Renal cortical epithelial cell (primary cell): ENCODE measurements at regions not wholly inside any gene's neighbourhood (a gene's known extent, or its start where the extent isn't known, plus 50 kb on each side); places are given as distances from the start of the nearest gene placed in this dataset.
"Not testable (repeated sequence)": the region's sequence is repeated elsewhere in the genome, so short reads cannot be mapped to it uniquely, and the experiment has no call there.

Experiments
- DNase-seq: peaks from one replicate; pipeline ENCODE4 v3.0.0-alpha.2; 2011; ENCODE audit warnings: low read depth

- DNase-seq = peak; percentile 70
These were observed 155.0 kb downstream of the CYSLTR2 start for GRCh38 chr13:48808683-48809082.

- no peak for DNase-seq
These were observed 156.3 kb downstream of the CYSLTR2 start for GRCh38 chr13:48810013-48810412.

- DNase-seq = no peak
These were observed 159.8 kb downstream of the CYSLTR2 start for GRCh38 chr13:48813518-48813917.

DNA sequence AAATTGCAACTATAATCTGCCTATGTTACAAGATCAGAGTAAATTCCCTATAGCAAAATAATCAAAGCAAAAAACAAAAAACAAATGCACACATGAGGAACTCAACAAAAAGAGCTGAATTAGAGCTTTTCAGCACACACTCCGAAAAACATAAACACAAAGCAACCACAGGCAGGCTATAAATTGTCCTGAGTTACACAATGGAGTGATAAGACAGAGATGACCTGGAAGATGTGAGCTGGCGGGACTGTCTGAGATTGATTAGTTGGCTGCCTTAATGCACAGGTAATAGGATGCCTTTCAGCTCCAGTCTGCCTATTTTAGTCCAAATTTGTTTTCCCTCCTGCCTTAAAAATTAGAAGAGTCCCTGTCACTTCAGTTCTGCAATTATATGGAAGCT lies 159.0 kb upstream of the FNDC3A start:
- no peak for DNase-seq

DNA sequence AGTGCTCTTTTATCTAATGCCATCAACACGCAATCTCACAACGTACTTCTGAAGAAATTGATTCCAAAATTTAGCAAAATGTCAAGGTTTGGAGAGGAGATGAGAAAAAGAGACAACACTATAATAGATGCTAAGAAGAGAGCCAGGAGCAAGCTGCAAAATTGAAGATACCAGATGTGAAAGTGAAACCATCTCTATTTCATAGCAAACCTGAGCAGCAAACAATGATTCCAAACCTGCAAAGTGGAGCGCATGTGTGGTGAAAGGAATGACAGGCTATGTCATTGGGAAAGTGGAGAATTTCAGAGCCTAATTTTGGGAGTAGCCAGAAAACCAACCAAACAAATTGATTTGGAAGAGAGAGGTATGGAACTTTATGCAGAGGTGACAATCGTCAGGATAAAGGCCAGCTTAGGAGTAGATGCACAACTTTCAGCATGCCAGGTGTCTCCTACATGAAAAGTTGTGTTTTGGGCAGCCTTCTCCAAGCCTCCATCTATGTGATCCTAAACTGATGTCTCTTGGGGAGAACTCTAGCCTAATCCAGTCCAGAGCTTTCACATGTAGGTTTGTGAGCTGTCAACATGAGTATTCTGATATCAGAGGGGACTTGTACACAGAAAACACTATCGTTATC lies 158.4 kb upstream of the FNDC3A start:
- no peak for DNase-seq

DNA sequence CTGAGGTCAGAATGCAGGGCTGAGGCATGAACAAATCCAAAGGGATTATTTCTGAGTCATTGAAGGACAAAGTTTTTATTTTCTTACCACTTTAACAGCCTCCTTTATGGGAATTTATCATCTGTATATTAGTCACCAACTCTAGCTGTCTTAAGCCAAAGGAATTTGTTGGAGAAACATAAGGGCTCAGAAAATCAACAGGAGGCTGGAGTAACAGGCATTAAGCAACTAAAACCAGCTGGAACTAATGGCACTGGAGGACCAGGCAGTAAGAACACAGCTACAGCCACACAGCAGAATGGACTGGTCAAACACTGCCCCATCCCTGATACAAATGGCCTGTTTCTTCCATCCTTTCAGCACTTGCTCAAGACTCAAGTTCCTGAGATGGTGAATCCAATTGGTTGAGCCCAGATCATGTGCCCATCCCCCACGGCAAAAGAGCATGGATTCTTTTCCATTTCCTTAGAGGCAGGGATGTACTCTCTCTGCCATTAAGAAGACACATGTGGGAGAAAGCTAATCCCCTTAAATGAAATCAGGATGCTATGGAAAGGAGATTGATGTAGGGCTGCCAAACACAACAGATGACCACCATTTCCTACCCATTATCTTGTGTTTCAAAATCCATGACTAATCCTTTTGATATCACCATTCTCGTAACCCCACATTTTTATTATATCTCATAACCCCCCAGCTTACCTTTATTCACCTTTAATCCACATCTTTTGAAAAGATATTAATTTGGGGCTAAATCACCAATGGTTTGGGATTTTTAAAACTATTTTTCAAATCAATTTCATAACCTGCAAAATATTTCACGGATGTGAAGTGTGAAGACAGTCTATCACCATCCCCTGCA lies 157.0 kb upstream of the FNDC3A start:
- peak; percentile 99 for DNase-seq

DNA sequence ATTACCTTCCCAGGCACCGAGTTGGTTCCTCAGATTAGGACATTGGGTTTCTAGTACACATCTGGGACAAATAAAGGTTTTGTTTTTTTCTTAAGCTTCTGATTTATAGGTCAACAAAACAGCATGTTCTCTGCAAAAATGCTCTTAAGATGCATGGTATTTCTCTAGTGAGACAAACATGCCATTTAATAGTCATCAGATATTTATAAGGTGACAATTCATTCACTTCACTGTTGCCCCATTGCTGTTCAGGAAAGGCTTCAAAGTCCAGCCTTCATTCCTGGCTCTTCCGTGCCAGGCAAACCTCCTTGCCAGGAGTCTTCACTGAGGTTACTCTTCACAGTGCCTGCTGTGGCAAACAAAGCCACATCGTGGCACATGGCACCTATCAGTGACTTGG lies 156.3 kb upstream of the FNDC3A start:
- DNase-seq = no peak

DNA sequence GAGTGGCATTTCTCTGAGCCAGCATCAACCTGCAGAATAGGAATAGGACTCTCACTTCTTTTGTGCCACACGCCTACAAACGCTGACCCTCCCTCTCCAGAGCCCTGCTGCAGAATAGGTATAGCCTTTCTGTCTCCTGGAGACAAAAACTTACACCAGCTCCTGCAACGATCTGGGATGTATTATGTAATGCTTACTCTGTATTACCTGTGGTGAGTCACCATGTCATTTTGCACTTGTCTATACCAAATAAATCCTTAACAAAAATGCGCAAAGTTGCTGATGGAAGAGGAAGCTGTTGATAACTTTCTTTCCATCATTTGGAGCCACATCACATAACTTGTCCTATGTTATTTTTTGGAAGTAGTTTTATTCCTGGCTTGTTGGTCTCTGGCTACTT lies 155.8 kb upstream of the FNDC3A start:
- DNase-seq = no peak

DNA sequence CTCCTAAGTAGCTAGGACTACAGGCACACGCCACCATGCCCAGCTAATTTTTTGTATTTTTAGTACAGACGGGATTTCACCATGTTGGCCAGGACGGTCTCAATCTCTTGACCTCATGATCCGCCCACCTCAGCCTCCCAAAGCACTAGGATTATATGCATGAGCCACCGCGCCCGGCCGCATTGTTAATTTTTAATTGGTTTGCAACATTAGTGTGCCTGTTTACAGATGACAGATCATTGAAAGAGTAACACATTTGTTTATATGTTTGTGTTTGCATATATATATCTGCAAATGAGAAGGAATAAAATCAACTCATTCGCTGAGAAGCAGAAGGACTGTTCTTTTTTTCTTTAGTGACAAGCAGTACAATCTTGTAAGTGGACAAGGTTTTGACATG lies 152.2 kb upstream of the FNDC3A start:
- peak; percentile 59 for DNase-seq

DNA sequence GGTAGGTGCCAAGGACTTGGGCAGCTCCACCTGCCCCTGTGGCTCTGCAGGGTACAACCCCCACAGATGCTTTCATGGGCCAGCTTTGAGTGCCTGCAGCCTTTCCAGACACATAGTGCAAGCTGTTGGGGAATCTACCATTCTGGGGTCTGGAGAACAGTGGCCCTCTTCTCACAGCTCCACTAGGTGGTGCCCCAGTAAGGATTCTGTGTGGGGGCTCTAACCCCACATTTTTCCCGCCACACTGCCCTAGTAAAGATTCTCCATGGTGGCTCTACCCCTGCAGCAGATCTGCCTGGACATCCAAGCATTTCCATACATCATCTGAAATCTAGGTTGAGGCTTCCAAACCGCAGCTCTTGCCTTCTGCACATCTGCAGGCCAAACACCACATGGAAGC lies 149.7 kb upstream of the FNDC3A start:
- no peak for DNase-seq

GRCh38 chr13:48826922-48827454 lies 148.7 kb upstream of the FNDC3A start:
- not testable (repeated sequence) for DNase-seq

DNA sequence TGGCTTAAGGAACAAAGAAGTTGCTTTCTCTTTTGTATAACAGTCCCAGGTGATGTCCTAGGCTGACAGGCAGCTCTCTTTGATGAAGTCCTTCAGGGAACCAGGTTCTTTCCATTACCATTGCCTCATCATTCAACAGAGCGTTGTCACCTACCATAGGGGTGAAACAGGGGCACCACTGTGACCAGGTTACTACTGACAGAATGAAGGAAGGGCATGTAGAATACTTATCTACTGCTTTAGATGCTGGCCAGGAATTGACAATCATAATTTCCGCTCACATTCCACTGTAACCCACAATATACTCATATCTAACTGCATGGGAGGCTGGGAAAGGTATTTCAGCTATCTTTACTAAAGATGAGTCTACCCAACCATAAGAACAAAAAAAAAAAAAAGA lies 148.0 kb upstream of the FNDC3A start:
- DNase-seq = no peak

GRCh38 chr13:48828962-48829411 lies 146.7 kb upstream of the FNDC3A start:
- DNase-seq = peak; percentile 91

DNA sequence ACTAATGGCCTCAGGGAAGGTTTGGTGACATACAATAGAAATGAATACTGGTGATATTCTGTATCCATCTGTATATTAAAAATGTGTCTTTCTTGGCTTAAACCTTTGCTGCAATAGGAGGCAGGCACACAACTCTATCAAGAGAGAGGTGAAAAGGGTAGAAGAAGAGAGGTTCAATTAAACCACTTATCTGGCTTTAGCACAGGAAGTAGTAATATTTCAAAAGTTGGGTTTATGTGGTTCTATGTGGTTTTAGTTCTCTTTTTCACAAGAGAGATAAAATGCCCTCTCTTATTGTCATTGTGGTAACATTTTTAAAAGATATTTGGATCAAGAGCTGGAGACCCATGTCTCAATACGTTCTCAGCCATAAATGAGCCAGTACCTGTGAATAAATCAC lies 146.2 kb upstream of the FNDC3A start:
- no peak for DNase-seq

DNA sequence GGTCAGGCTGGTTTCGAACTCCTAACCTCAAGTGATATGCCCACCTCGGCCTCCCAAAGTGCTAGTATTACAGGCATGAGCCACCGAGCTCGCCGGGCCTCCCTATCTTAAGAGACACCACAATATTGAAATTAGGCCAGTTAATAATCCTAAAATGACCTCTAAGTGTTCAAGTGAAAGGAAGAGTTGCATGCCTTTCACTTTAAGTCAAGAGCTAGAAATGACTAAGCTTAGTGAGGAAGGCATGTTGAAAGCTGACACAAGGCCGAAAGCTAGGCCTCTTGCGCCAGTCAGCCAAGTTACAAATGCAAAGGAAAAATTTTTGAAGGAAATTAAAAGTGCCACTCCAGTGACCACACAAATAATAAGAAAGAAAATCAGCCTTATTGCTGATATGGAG lies 144.5 kb upstream of the FNDC3A start:
- no peak for DNase-seq

- no peak for DNase-seq
These were observed 142.3 kb upstream of the FNDC3A start for GRCh38 chr13:48833412-48833811.

DNA sequence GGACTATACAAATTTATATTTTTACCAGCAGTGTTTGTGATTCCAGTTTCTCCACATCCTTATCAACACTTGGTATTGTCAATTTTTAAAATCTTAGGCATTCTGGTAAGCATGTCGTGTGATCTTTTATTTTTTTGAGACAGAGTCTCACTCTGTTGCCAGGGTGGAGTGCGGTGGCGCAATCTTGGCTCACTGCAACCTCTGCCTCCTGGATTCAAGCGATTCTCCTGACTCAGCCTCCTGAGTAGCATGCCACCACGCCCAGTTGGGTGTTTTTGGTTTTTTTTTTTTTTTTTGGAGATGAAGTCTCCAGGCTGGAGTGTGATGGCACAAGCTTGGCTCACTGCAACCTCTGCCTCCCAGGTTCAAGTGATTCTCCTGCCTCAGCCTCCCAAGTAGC lies 140.4 kb upstream of the FNDC3A start:
- not testable (repeated sequence) for DNase-seq

DNA sequence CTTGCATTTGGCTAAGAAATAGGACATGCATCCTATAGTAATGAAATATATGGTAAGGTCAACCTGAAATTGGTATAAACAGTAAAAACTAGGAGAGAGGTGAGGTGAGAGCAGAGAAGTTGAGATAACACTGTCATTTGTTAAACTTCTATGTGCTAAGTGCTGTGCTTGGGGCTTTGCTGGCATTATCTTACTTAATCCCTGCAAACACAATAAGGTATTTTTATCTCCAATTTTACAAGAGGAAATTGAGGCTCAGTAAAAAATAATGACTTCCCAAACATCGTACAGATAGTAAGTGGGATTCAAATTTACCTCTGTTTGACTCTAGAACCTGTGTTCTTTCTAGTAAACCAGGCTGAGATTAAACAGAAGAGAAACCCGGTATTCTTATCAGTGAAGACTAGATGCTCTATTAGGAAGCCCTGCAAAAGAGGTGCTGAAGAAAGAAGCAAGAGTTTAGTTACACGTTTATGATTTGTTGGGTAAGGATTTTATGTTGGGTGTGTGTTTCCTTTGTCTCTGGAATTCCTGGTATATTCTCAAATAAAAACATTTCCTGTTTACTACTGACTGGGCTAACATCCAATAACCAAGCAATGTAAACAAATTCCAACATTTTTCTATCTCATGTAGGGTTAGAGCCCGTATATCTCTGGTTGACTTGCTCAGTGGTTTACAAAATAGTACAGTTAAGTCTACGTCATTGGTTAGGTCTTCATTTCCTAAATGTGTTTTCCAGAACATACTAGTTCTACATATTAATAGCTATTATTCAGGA lies 137.3 kb upstream of the FNDC3A start:
- DNase-seq = no peak

DNA sequence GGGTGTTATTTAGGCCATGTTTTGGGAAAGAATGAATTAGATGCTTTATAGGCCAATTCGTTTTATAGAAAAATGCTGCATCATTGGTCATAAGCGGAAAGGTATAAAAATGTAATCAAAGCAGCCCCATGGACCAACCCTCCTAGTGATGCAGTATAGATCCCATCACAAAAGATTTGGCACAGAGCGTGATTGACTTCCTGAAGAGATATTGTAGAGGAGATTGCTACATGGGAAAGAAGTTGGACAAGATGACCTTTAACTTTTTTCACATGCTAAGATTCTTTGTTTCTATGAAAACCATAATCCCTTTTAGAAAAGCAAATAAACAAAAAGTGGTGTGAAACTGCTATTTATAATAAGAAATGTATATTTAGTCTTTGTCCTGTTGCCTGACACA lies 136.5 kb upstream of the FNDC3A start:
- no peak for DNase-seq

GRCh38 chr13:48840366-48840765 lies 135.3 kb upstream of the FNDC3A start:
- DNase-seq = no peak

DNA sequence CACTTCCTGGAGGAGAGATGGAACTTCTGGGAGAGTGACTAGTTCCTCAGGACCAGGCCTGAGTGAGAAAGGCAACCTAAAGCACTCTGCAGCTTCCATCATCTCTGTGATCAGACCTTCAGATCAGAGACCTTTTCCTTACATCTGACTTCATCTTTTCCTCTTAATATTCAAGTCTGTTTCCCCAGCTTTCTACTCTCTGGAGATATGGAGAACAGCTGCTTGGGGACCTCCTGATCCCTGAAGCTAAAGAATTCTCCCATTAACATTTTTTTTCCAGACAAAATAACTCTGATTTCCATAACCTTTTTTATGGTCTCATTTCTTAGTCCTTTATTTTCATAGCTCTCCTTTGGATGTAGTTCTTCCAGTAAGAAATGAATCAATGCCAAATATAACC lies 133.4 kb upstream of the FNDC3A start:
- DNase-seq = no peak

DNA sequence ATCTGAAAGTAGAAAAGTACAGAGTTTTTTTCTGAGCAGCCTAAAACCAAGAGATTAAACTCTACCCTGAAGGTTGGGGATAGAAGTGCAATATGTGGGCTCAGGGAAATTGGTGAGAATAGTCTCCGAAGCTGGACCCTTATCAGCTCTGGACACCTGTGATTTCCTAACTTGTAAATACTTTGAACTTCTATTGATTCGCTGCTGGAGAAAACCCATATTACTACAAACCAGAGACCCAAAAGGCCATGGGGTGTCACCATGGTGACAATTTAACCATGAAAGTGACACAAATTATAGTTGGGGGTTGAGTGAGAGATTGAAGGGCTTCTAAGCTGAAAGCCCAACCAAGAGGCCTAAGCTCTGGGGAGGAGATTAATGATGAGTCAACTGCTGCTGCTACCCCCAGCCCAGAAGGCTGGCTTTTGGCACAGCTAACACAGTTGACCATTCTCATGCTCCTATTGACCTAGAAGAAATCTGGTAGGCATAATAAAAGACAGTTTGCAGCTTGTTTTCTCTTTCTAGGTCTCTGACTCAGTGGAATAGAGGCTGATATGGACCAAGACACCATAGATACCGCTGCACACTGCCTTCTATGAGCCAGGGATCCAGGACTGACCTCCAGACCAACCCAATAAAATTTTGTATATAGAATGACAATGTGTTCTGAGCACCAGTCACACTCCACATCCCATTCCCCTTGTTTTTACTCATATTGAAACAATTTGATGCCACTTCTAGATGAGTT lies 131.9 kb upstream of the FNDC3A start:
- no peak for DNase-seq
